DOHH2 (cell line): ENCODE measurements at regions not wholly inside any gene's neighbourhood (a gene's known extent, or its start where the extent isn't known, plus 50 kb on each side); places are given as distances from the start of the nearest gene placed in this dataset.
"Not testable (repeated sequence)": the region's sequence is repeated elsewhere in the genome, so short reads cannot be mapped to it uniquely, and the experiment has no call there.

Experiments
- H3F3A ChIP-seq: fragments of 200-600 bp; sonication (generic), shearing (Covaris generic); 2 replicates; pipeline ENCODE4 v1.6.0; 2016; ENCODE audit warnings: antibody characterized with exemption, mild to moderate bottlenecking; ENCODE audit not compliant: control insufficient read depth, insufficient read depth
- H3K27ac ChIP-seq: fragments of 200-600 bp; sonication (generic); 2 replicates; pipeline ENCODE4 v1.5.1; 2014; ENCODE audit warnings: low read depth, mild to moderate bottlenecking, low read length, moderate library complexity
- H3K27me3 ChIP-seq: fragments of 200-600 bp; sonication (generic); 2 replicates; pipeline ENCODE4 v1.6.1; 2014; ENCODE audit warnings: mild to moderate bottlenecking, low read length, mixed read lengths; ENCODE audit not compliant: control insufficient read depth
- H3K36me3 ChIP-seq: fragments of 200-600 bp; sonication (generic); 2 replicates; pipeline ENCODE4 v1.6.1; 2014; ENCODE audit warnings: mild to moderate bottlenecking, low read length, moderate library complexity, mixed read lengths; ENCODE audit not compliant: control insufficient read depth
- H3K4me1 ChIP-seq: fragments of 200-600 bp; sonication (generic); 2 replicates; pipeline ENCODE4 v1.6.1; 2014; ENCODE audit warnings: mild to moderate bottlenecking, low read length, mixed read lengths; ENCODE audit not compliant: control insufficient read depth
- H3K4me2 ChIP-seq: fragments of 200-600 bp; sonication (generic); 2 replicates; pipeline ENCODE4 v1.6.0; 2014; ENCODE audit warnings: mild to moderate bottlenecking, low read length, moderate library complexity
- H3K4me3 ChIP-seq: fragments of 200-600 bp; sonication (generic); 2 replicates; pipeline ENCODE4 v1.5.1; 2014; ENCODE audit warnings: mild to moderate bottlenecking, low read length, mixed read lengths
- H3K79me2 ChIP-seq: fragments of 200-600 bp; sonication (generic); 2 replicates; pipeline ENCODE4 v1.6.1; 2014; ENCODE audit warnings: mild to moderate bottlenecking, low read length, mixed read lengths; ENCODE audit not compliant: control insufficient read depth
- H3K9me2 ChIP-seq: fragments of 200-600 bp; sonication (generic); replicated peaks from 2 replicates; pipeline ENCODE4 v1.6.1; 2014; ENCODE audit warnings: mild to moderate bottlenecking, low read length, mixed read lengths; ENCODE audit not compliant: control insufficient read depth
- H3K9me3 ChIP-seq: fragments of 200-600 bp; sonication (generic); 2 replicates; pipeline ENCODE4 v1.6.1; 2014; ENCODE audit warnings: antibody characterized with exemption, low read length, mixed read lengths; ENCODE audit not compliant: control insufficient read depth, insufficient read depth
- H4K20me1 ChIP-seq: fragments of 200-600 bp; sonication (generic); 2 replicates; pipeline ENCODE4 v1.6.0; 2014; ENCODE audit warnings: low read depth, mild to moderate bottlenecking, antibody characterized with exemption, low read length, moderate library complexity; ENCODE audit not compliant: control insufficient read depth, insufficient read depth
- CTCF ChIP-seq: fragments of 200-600 bp; sonication (generic); IDR thresholded peaks from one replicate; pipeline ENCODE4 v1.5.1; 2014; ENCODE audit warnings: antibody characterized with exemption, mild to moderate bottlenecking, low read depth, low read length; ENCODE audit not compliant: poor library complexity, severe bottlenecking
- EZH2phosphoT487 ChIP-seq: fragments of 200-600 bp; sonication (generic); IDR thresholded peaks from 2 replicates; pipeline ENCODE4 v1.6.1; 2017; ENCODE audit warnings: borderline replicate concordance, mild to moderate bottlenecking, antibody characterized with exemption, low read length, moderate library complexity, mixed read lengths

GRCh38 chr4:116272336-116272735 lies 813.0 kb downstream of the TRAM1L1 start:
- TF ChIP-seq EZH2phosphoT487 (no peak), CTCF (no peak)
- no peak overlapping the region for H3K27ac ChIP-seq
- no peaks in the 10 kb centered on the region for H3K79me2 ChIP-seq
- no peaks in the 10 kb centered on the region for H4K20me1 ChIP-seq
- H3F3A ChIP-seq = no peaks in the 10 kb centered on the region
- no peak overlapping the region for H3K4me2 ChIP-seq
- H3K36me3 ChIP-seq = no peaks in the 10 kb centered on the region
- H3K4me3 ChIP-seq = no peak overlapping the region
- no peaks in the 10 kb centered on the region for H3K4me1 ChIP-seq
- no peaks in the 10 kb centered on the region for H3K9me3 ChIP-seq
- H3K9me2 ChIP-seq = no peaks in the 10 kb centered on the region
- no peaks in the 10 kb centered on the region for H3K27me3 ChIP-seq

GRCh38 chr4:116260931-116261330 lies 824.4 kb downstream of the TRAM1L1 start:
- not testable (repeated sequence) for H3K27me3 ChIP-seq, H3F3A ChIP-seq, H3K79me2 ChIP-seq, H3K27ac ChIP-seq, H3K4me2 ChIP-seq, H3K4me1 ChIP-seq, H3K9me3 ChIP-seq, H3K36me3 ChIP-seq, H3K4me3 ChIP-seq, H4K20me1 ChIP-seq, H3K9me2 ChIP-seq

GRCh38 chr4:116244771-116245170 lies 840.6 kb downstream of the TRAM1L1 start:
- Histone ChIP-seq H3K4me3 (no peak overlapping the region), H3K27me3 (no peaks in the 10 kb centered on the region), H3K79me2 (no peaks in the 10 kb centered on the region), H4K20me1 (no peaks in the 10 kb centered on the region), H3K4me1 (no peaks in the 10 kb centered on the region), H3K27ac (no peak overlapping the region), H3K9me3 (no peaks in the 10 kb centered on the region), H3K9me2 (no peaks in the 10 kb centered on the region), H3K36me3 (no peaks in the 10 kb centered on the region), H3F3A (no peaks in the 10 kb centered on the region), H3K4me2 (no peak overlapping the region)
- TF ChIP-seq EZH2phosphoT487 (no peak), CTCF (no peak)

- H3K4me2 ChIP-seq = no peak overlapping the region
- H3K36me3 ChIP-seq = no peaks in the 10 kb centered on the region
- no peaks in the 10 kb centered on the region for H3F3A ChIP-seq
- no peaks in the 10 kb centered on the region for H3K9me3 ChIP-seq
- H3K4me3 ChIP-seq = no peak overlapping the region
- no peaks in the 10 kb centered on the region for H3K79me2 ChIP-seq
- no peak overlapping the region for H3K27ac ChIP-seq
- H3K4me1 ChIP-seq = no peaks in the 10 kb centered on the region
- no peaks in the 10 kb centered on the region for H3K27me3 ChIP-seq
- TF ChIP-seq CTCF (no peak), EZH2phosphoT487 (no peak)
- no peaks in the 10 kb centered on the region for H3K9me2 ChIP-seq
- H4K20me1 ChIP-seq = no peaks in the 10 kb centered on the region
Measured at GRCh38 chr4:116243431-116243830, 841.9 kb downstream of the TRAM1L1 start.
